GM23248 (cell line): ENCODE measurements at regions not wholly inside any gene's neighbourhood (a gene's known extent, or its start where the extent isn't known, plus 50 kb on each side); places are given as distances from the start of the nearest gene placed in this dataset.

Experiments used
- DNase-seq: peaks from one replicate; pipeline ENCODE4 v3.0.0-alpha.2; 2015
- H2AFZ ChIP-seq: fragments of 200-600 bp; sonication (generic); 2 replicates; pipeline ENCODE4 v1.6.1; 2016; ENCODE audit warnings: antibody characterized with exemption
- H3F3A ChIP-seq: fragments of 200-600 bp; sonication (generic); 2 replicates; pipeline ENCODE4 v1.6.1; 2016; ENCODE audit warnings: mild to moderate bottlenecking, antibody characterized with exemption, mixed run types; ENCODE audit not compliant: insufficient read depth
- H3K27ac ChIP-seq: fragments of 200-600 bp; sonication (generic); 2 replicates; pipeline ENCODE4 v1.5.1; 2016; ENCODE audit warnings: mild to moderate bottlenecking
- H3K27me3 ChIP-seq: fragments of 200-600 bp; sonication (generic); replicated peaks from 2 replicates; pipeline ENCODE4 v1.6.1; 2016; ENCODE audit warnings: mild to moderate bottlenecking; ENCODE audit not compliant: insufficient read depth
- H3K36me3 ChIP-seq: fragments of 200-600 bp; sonication (generic); 2 replicates; pipeline ENCODE4 v1.6.1; 2016; ENCODE audit warnings: low read depth, mild to moderate bottlenecking
- H3K4me1 ChIP-seq: fragments of 200-600 bp; sonication (generic); 2 replicates; pipeline ENCODE4 v1.6.1; 2016; ENCODE audit warnings: mild to moderate bottlenecking; ENCODE audit not compliant: insufficient read depth
- H3K4me2 ChIP-seq: fragments of 200-600 bp; sonication (generic); one replicate; pipeline ENCODE4 v1.6.1; 2016; ENCODE audit warnings: mild to moderate bottlenecking; ENCODE audit not compliant: unreplicated experiment
- H3K4me3 ChIP-seq: fragments of 200-600 bp; sonication (generic); 2 replicates; pipeline ENCODE4 v1.5.1; 2016; ENCODE audit warnings: mild to moderate bottlenecking
- H3K79me2 ChIP-seq: fragments of 200-600 bp; sonication (generic); 2 replicates; pipeline ENCODE4 v1.6.1; 2016; ENCODE audit warnings: mild to moderate bottlenecking; ENCODE audit not compliant: insufficient read depth
- H3K9ac ChIP-seq: fragments of 200-600 bp; sonication (generic); 2 replicates; pipeline ENCODE4 v1.6.1; 2016; ENCODE audit warnings: mild to moderate bottlenecking
- H3K9me2 ChIP-seq: fragments of 200-600 bp; sonication (generic); 2 replicates; pipeline ENCODE4 v1.6.1; 2016; ENCODE audit warnings: mixed run types, mild to moderate bottlenecking, moderate library complexity; ENCODE audit not compliant: insufficient read depth
- H3K9me3 ChIP-seq: fragments of 200-600 bp; sonication (generic); one replicate; pipeline ENCODE4 v1.6.1; 2017; ENCODE audit warnings: low read depth
- H4K20me1 ChIP-seq: fragments of 200-600 bp; sonication (generic); 2 replicates; pipeline ENCODE4 v1.6.0; 2016; ENCODE audit not compliant: insufficient read depth
- EZH2 ChIP-seq: fragments of 200-600 bp; sonication (generic); IDR thresholded peaks from 2 replicates; pipeline ENCODE4 v1.6.1; 2018; ENCODE audit warnings: antibody characterized with exemption, mild to moderate bottlenecking; ENCODE audit not compliant: insufficient read depth, poor library complexity, severe bottlenecking
- EZH2phosphoT487 ChIP-seq: fragments of 200-600 bp; sonication (generic); IDR thresholded peaks from 2 replicates; pipeline ENCODE4 v1.6.1; 2018; ENCODE audit warnings: antibody characterized with exemption, moderate library complexity, mild to moderate bottlenecking, low read depth; ENCODE audit not compliant: insufficient read depth
- WGBS, 2 experiments: methylation state at CpG; one replicate each; pipeline ENCODE4 v1.1.6; 2015 to 2017; ENCODE audit warnings: low lambda C conversion rate in 2 of 2, low coverage in 1 of 2; ENCODE audit errors: missing lambda C conversion rate in 2 of 2; 5-methylcytosine and 5-hydroxymethylcytosine counted together
- in situ Hi-C: fragments of 300-500 bp; cut with MboI; formaldehyde crosslinking; loops from 2 replicates; pipeline ENCODE4 v1.15.0; 2020

DNA sequence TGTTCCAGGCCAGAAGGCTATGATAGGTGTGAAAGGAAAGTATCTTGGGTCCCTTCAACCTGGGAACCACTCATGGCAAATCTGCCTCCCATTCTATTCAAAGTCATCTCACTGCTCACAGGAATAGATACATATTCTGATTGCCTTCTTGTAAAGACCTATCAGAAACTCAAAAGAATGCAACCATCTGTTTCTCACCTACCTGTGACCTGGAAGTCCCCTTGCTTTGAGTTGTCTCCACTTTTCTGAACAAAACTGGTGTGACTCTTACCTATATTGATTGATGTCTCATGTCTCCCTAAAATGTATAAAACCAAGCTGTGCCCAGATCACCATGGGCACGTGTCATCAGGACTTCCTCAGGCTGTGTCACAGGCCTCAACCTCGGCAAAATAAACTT lies 1149.3 kb downstream of the NSUN3 start:
- Histone ChIP-seq H3K9ac (no peak overlapping the region), H3K27ac (no peak overlapping the region), H4K20me1 (no peaks in the 10 kb centered on the region), H3K36me3 (no peaks in the 10 kb centered on the region), H3K4me1 (no peaks in the 10 kb centered on the region), H3K9me2 (no peaks in the 10 kb centered on the region), H2AFZ (no peak overlapping the region), H3K4me2 (no peak overlapping the region), H3F3A (no peaks in the 10 kb centered on the region), H3K79me2 (no peaks in the 10 kb centered on the region), H3K4me3 (no peak overlapping the region), H3K27me3 (no peaks in the 10 kb centered on the region), H3K9me3 (no peaks in the 10 kb centered on the region)
- TF ChIP-seq EZH2 = no peak
- TF ChIP-seq EZH2phosphoT487 = no peak
- no peak for DNase-seq
- in situ Hi-C loops = no loop called here
- 18 to 24% methylated on average over 2 of the region's 2 CpGs for WGBS, 2 experiments

DNA sequence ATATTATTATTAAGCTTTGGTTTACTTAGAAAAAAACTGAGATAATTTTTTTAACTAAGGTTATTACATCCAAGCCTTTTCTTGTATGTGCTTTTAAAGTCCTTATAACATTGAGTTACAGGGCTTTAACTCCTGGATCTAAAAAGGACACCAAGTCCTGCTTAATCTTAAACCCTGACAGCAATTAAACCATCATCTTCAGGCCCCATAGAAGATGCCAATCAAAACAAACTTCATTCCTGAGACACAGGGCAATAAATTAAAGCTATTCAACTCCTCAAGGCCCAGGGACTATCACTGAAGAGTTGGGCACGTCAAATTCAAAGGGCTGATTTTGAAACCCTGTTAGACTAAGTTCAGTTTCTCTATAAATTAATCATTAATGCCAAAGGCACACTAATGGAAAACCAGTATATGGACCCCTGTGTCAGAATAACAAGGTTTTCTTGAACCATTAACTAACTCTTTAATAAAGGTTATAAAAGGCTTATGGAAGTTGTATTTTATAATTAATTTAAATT lies 1152.6 kb downstream of the NSUN3 start:
- H3K9me3 ChIP-seq = no peaks in the 10 kb centered on the region
- H3K4me3 ChIP-seq = no peak overlapping the region
- no peaks in the 10 kb centered on the region for H4K20me1 ChIP-seq
- H3K27me3 ChIP-seq = no peaks in the 10 kb centered on the region
- DNase-seq = no peak
- H3K9me2 ChIP-seq = no peaks in the 10 kb centered on the region
- no peaks in the 10 kb centered on the region for H3K4me1 ChIP-seq
- no peaks in the 10 kb centered on the region for H3K79me2 ChIP-seq
- no peak overlapping the region for H3K27ac ChIP-seq
- no peaks in the 10 kb centered on the region for H3K36me3 ChIP-seq
- no peaks in the 10 kb centered on the region for H3F3A ChIP-seq
- 21 to 50% methylated on average over 1 of the region's 1 CpG for WGBS, 2 experiments
- in situ Hi-C loops = no loop called here
- no peak overlapping the region for H2AFZ ChIP-seq
- H3K4me2 ChIP-seq = no peak overlapping the region
- no peak for TF ChIP-seq EZH2phosphoT487
- no peak for TF ChIP-seq EZH2
- H3K9ac ChIP-seq = no peak overlapping the region

DNA sequence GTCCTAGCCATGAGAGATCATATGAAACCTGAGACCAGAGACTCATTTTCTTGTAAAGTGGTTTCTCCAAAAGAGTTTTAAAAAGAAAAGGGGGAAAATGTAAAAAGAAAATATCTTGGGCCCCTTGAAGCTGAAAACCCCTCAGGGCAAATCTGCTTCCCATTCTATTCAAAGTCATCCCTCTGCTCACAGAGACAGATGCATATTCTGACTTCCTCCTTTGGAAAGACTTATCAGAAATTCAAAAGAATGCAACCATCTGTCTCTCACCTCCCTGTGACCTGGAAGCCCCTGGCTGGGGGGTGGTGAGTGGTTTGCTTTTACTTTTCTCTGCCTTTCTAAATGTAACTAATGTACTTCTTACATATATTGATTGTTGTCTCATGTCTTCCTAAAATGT lies 1154.8 kb downstream of the NSUN3 start:
- no peak overlapping the region for H2AFZ ChIP-seq
- no peaks in the 10 kb centered on the region for H3K9me2 ChIP-seq
- no peak for DNase-seq
- no peak overlapping the region for H3K27ac ChIP-seq
- H3F3A ChIP-seq = no peaks in the 10 kb centered on the region
- no peaks in the 10 kb centered on the region for H3K27me3 ChIP-seq
- H3K36me3 ChIP-seq = no peaks in the 10 kb centered on the region
- no peaks in the 10 kb centered on the region for H3K9me3 ChIP-seq
- H4K20me1 ChIP-seq = no peaks in the 10 kb centered on the region
- H3K4me1 ChIP-seq = no peaks in the 10 kb centered on the region
- no peak overlapping the region for H3K4me3 ChIP-seq
- H3K9ac ChIP-seq = no peak overlapping the region
- H3K79me2 ChIP-seq = no peaks in the 10 kb centered on the region
- in situ Hi-C loops = no loop called here
- TF ChIP-seq EZH2phosphoT487 (no peak), EZH2 (no peak)
- no peak overlapping the region for H3K4me2 ChIP-seq

- no peaks in the 10 kb centered on the region for H3K4me1 ChIP-seq
- no peaks in the 10 kb centered on the region for H3K9me2 ChIP-seq
- H3F3A ChIP-seq = no peaks in the 10 kb centered on the region
- no peak overlapping the region for H3K9ac ChIP-seq
- no peak overlapping the region for H3K4me3 ChIP-seq
- H2AFZ ChIP-seq = no peak overlapping the region
- H3K9me3 ChIP-seq = no peaks in the 10 kb centered on the region
- H3K79me2 ChIP-seq = no peaks in the 10 kb centered on the region
- no peaks in the 10 kb centered on the region for H3K27me3 ChIP-seq
- H3K4me2 ChIP-seq = no peak overlapping the region
- no peaks in the 10 kb centered on the region for H3K36me3 ChIP-seq
- H3K27ac ChIP-seq = no peak overlapping the region
- DNase-seq = no peak
- TF ChIP-seq EZH2 = no peak
- TF ChIP-seq EZH2phosphoT487 = no peak
- H4K20me1 ChIP-seq = no peaks in the 10 kb centered on the region
- WGBS, 2 experiments = 0 to 8% methylated on average over 1 of the region's 1 CpG
- in situ Hi-C loops = no loop called here
Observed at GRCh38 chr3:95218484-95218883, 1155.6 kb downstream of the NSUN3 start.

DNA sequence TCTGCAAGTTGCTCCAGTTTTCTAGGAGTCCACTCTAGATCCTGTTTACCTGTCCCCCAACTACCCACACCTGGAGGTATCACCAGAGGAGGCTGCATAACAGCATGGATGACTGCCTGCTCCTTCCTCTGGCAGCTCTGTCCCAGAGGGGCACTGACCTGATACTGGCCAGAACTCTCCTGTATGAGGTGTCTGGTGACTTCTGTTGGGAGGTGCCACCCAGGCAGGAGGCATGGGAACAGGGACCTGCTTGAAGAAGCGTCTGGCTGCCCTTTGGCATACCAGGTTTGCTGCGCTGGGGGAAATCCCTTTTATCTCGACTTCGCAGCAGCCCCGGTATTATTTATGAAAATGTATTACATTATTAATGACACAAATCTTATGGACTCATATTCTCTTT lies 1163.6 kb downstream of the NSUN3 start:
- Histone ChIP-seq H3K27me3 (no peaks in the 10 kb centered on the region), H3K79me2 (no peaks in the 10 kb centered on the region), H3K4me2 (no peak overlapping the region), H3F3A (no peaks in the 10 kb centered on the region), H3K27ac (no peak overlapping the region), H2AFZ (no peak overlapping the region), H3K36me3 (no peaks in the 10 kb centered on the region), H3K4me1 (no peaks in the 10 kb centered on the region), H4K20me1 (no peaks in the 10 kb centered on the region), H3K9me3 (no peaks in the 10 kb centered on the region), H3K4me3 (no peak overlapping the region), H3K9ac (no peak overlapping the region), H3K9me2 (no peaks in the 10 kb centered on the region)
- TF ChIP-seq EZH2 (no peak), EZH2phosphoT487 (no peak)
- no peak for DNase-seq
- WGBS, 2 experiments = 27 to 28% methylated on average over 5 of the region's 5 CpGs
- in situ Hi-C loops = no loop called here
